ENCODE measurements at regions not wholly inside any gene's neighbourhood (a gene's known extent, or its start where the extent isn't known, plus 50 kb on each side); places are given as distances from the start of the nearest gene placed in this dataset.

DNA sequence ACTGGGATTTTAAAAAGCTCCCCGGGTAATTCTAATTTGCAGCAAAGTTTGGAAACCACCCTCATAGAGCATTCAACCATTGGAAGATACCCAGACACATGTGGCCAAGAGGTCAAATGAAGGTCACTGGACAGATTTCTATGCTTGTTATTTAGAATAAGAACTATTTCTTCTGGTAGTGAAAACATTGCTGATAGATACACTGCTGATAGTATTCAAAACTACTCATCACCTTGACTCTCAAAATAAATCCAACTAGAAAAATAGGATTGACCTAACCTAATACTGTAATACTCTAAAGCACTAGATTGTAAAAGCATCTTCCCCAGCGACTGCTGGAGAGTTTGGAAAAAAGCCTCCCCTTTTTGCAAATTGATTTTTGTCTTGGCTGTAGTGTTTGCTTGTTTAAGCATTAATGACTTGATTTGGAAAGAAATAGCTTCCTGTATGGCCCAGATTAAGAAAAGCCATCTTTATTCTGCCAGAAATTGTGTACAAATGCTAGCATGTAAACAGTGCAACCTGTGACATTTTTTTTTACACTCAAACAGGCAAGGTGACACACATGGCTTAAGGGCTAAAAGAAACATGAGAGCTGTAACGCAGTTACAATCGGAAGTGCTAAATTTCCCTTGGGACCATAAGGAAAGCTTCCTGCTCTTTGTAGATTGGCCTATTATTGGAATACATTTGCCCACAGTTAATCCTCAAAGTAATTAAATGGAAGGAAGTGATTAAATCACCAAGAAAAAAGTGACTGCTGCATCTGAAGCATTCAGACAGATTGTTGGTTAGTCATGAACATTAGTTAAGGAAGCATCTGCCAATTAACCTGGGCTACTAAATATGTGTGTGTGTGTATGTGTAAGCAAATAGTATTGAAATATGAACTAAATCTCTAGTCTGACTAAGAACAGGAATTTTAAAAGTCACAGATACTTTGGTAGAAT, 356.5 kb upstream of the ATP2B1 start:
- TF ChIP-seq, protein P1, sequence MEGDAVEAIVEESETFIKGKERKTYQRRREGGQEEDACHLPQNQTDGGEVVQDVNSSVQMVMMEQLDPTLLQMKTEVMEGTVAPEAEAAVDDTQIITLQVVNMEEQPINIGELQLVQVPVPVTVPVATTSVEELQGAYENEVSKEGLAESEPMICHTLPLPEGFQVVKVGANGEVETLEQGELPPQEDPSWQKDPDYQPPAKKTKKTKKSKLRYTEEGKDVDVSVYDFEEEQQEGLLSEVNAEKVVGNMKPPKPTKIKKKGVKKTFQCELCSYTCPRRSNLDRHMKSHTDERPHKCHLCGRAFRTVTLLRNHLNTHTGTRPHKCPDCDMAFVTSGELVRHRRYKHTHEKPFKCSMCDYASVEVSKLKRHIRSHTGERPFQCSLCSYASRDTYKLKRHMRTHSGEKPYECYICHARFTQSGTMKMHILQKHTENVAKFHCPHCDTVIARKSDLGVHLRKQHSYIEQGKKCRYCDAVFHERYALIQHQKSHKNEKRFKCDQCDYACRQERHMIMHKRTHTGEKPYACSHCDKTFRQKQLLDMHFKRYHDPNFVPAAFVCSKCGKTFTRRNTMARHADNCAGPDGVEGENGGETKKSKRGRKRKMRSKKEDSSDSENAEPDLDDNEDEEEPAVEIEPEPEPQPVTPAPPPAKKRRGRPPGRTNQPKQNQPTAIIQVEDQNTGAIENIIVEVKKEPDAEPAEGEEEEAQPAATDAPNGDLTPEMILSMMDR (IDR thresholded peaks at IDR 0.05; ENCODE audit: low read depth, low read length, poor library complexity, severe bottlenecking), result no peak
- TF ChIP-seq EZH2phosphoT487 (IDR thresholded peaks at IDR 0.05; ENCODE audit: borderline replicate concordance, low read length), result no peak
